Stimulated activated naive B cell treated with anti-CD40 and anti-IgM and Interleukin-4, amounts not matched to agents 10 μg/mL and 1 μg/mL and 100 μg/mL, for 72 hours (primary cell): ENCODE measurements at regions not wholly inside any gene's neighbourhood (a gene's known extent, or its start where the extent isn't known, plus 50 kb on each side); places are given as distances from the start of the nearest gene placed in this dataset.

ENCODE experiments used
- ATAC-seq, 2 donors: fragments of 150-1000 bp; cut with Tn5 transposase; replicated peaks; 2 replicates each; pipeline ENCODE4 v1.10.0; 2021; ENCODE audit warnings: moderate library complexity in 1 of 2
- DNase-seq: peaks from one replicate; pipeline ENCODE4 v3.0.0; 2021
- H3K27ac Mint-ChIP-seq: one replicate; pipeline ENCODE4 v1.8.0; 2022; ENCODE audit warnings: mild to moderate bottlenecking, mixed read lengths
- H3K27me3 Mint-ChIP-seq, 2 donors: one replicate each; pipeline ENCODE4 v1.8.0; 2022; ENCODE audit warnings: mixed read lengths in 2 of 2
- H3K36me3 Mint-ChIP-seq, 2 donors: one replicate each; pipeline ENCODE4 v1.8.0; 2022; ENCODE audit warnings: mixed read lengths in 2 of 2, mild to moderate bottlenecking in 1 of 2
- H3K4me1 Mint-ChIP-seq, 2 donors: one replicate each; pipeline ENCODE4 v1.8.0; 2022; ENCODE audit warnings: mixed read lengths in 2 of 2, mild to moderate bottlenecking in 1 of 2
- H3K4me3 Mint-ChIP-seq, 2 donors: one replicate each; pipeline ENCODE4 v1.8.0; 2022; ENCODE audit warnings: mild to moderate bottlenecking in 2 of 2, mixed read lengths in 2 of 2, moderate library complexity in 1 of 2
- H3K9me3 Mint-ChIP-seq, 2 donors: one replicate each; pipeline ENCODE4 v1.8.0; 2022; ENCODE audit warnings: mixed read lengths in 2 of 2, mild to moderate bottlenecking in 1 of 2

DNA sequence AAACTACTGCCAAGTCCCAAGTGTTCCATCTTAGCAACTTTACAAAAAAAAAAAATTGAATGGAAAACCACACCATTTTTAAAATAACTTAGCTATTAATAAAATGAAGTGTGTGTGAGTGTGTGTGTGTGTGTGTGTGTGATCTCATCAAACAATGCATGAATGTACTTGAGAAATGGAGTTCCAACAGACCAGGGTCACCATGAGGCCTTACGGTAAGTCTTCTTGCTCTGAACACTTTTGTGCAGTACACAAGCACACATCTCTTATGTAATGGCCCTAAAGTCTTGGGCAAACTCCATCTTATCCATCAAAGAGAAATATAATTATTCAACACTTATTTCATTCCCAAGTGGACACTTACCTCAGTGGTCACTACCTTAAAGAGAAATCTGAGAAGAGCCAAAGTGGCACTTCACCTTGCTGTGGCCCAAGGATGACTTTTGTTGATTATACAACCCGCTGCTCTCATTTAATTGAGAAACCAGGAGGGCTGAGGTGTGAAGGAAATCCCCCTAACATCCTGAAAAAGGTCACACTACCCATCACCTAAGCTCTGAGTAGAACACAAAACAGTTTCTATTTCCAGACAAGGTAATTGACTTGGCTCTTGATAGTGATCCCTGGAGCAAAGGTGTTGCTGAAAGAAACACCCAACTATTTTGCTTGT is 96.5 kb upstream of the PRDX4 start:
- no peak for ATAC-seq
- Mint-ChIP-seq H3K27ac (no peak overlapping the region), H3K4me3 (no peak overlapping the region), H3K27me3 (peaks cover 0 to 4% of the 10 kb centered on the region in 2 donors), H3K4me1 (no peaks in the 10 kb centered on the region), H3K9me3 (peaks cover 2 to 5% of the 10 kb centered on the region in 2 donors), H3K36me3 (no peaks in the 10 kb centered on the region)
- no peak for DNase-seq

GRCh38 chrX:23575281-23575680 is 92.0 kb upstream of the PRDX4 start:
- peaks cover 4% of the 10 kb centered on the region in 2 donors for H3K27me3 Mint-ChIP-seq
- H3K27ac Mint-ChIP-seq, result no peak overlapping the region
- DNase-seq, result no peak
- H3K36me3 Mint-ChIP-seq, result no peaks in the 10 kb centered on the region
- no peak for ATAC-seq
- H3K4me3 Mint-ChIP-seq, result no peak overlapping the region
- H3K9me3 Mint-ChIP-seq, result peaks cover 0 to 2% of the 10 kb centered on the region in 2 donors
- no peaks in the 10 kb centered on the region for H3K4me1 Mint-ChIP-seq

- Mint-ChIP-seq H3K27me3 (peaks cover 0 to 4% of the 10 kb centered on the region in 2 donors), H3K4me3 (no peak overlapping the region), H3K9me3 (peaks cover 0 to 2% of the 10 kb centered on the region in 2 donors), H3K4me1 (no peaks in the 10 kb centered on the region), H3K36me3 (no peaks in the 10 kb centered on the region), H3K27ac (no peak overlapping the region)
- no peak for ATAC-seq
- no peak for DNase-seq
Observed at GRCh38 chrX:23578079-23578478, 89.2 kb upstream of the PRDX4 start.

DNA sequence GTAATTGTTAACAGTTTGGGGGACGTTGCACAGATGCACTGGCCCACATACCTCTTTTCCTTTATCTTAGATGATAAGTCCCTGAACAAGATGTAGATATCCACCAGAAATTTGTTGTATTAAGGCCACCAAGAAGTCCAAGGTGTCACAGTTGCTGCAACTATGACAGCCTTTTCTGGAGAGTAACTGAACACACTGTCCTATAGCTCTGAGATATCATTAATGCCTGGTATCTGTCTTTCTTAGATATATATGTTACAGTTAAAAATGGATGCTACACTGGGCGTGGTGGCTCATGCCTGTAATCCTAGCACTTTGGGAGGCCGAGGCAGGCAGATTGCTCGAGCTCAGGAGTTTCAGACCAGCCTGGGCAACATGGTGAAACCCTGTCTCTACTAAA is 77.8 kb upstream of the PRDX4 start:
- ATAC-seq, result no peak
- Mint-ChIP-seq H3K4me1 (no peaks in the 10 kb centered on the region), H3K9me3 (no peaks in the 10 kb centered on the region), H3K27me3 (peaks cover 0 to 4% of the 10 kb centered on the region in 2 donors), H3K36me3 (no peaks in the 10 kb centered on the region), H3K27ac (no peak overlapping the region), H3K4me3 (no peak overlapping the region)
- no peak for DNase-seq

GRCh38 chrX:23592741-23593140 is 74.6 kb upstream of the PRDX4 start:
- DNase-seq, result no peak
- Mint-ChIP-seq H3K4me1 (no peaks in the 10 kb centered on the region), H3K27ac (no peak overlapping the region), H3K9me3 (no peaks in the 10 kb centered on the region), H3K4me3 (no peak overlapping the region), H3K27me3 (peaks cover 0 to 4% of the 10 kb centered on the region in 2 donors), H3K36me3 (no peaks in the 10 kb centered on the region)
- no peak for ATAC-seq

DNA sequence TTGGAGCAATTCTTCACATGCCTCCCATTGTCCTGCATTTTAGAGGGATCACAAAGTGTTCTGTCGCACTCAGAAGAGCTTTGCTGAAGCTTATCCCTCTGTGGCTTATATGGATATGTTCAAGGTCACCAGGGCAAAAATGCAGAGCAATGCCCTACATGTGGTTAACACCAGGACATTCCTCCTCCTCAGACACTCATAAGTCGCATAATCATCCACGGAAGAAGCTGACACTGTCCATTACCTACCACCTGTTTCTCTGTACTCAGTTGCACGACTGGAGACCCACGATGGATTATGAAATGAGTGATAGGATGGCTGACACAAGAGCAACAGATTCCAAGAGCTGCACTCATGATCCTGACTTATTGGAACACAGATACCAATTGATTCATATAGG is 68.7 kb upstream of the PRDX4 start:
- peaks cover 0 to 6% of the 10 kb centered on the region in 2 donors for H3K27me3 Mint-ChIP-seq
- no peaks in the 10 kb centered on the region for H3K4me1 Mint-ChIP-seq
- H3K9me3 Mint-ChIP-seq, result no peaks in the 10 kb centered on the region
- H3K4me3 Mint-ChIP-seq, result no peak overlapping the region
- no peak overlapping the region for H3K27ac Mint-ChIP-seq
- no peaks in the 10 kb centered on the region for H3K36me3 Mint-ChIP-seq
- DNase-seq (no peak), ATAC-seq (no peak)

DNA sequence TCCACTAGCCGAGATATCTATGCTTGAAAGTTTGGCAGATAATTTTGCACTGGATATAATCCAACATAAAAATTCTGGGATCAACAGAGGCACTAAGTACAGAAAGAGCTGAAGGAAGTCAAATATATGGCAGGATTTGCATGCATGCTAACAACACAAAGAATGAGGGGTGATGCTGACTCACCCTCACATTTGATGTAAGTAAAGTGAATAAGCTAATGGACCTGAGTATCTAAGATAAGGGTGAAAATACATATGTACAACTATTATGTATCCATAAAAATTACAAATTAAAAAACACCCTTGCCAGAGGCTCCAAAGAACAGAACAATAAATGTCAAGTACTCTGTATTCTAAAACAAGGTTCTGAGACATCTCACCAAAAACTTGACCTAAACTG is 63.8 kb upstream of the PRDX4 start:
- H3K27me3 Mint-ChIP-seq, result peaks cover 6 to 10% of the 10 kb centered on the region in 2 donors
- ATAC-seq, result no peak
- H3K4me1 Mint-ChIP-seq, result no peaks in the 10 kb centered on the region
- no peaks in the 10 kb centered on the region for H3K9me3 Mint-ChIP-seq
- no peak overlapping the region for H3K27ac Mint-ChIP-seq
- H3K36me3 Mint-ChIP-seq, result no peaks in the 10 kb centered on the region
- DNase-seq, result no peak
- H3K4me3 Mint-ChIP-seq, result no peak overlapping the region

DNA sequence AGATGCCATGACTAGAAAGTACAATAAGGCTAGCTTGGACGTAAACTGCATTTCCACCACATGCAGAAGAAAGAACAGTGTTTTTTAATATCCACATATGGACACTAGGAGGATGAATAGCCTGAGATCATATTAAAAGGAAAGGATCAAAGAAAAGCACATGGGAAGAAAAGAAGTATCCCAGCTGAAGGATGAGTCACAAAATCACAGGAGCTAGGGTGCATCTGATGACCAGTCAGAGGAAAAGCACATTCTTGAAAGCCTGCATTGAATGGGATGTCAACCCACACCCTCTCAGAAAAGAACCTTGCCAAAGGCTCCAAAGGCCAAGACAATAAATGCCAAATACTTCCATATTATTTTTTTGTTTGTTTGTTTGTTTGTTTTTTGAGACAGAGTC is 56.8 kb upstream of the PRDX4 start:
- Mint-ChIP-seq H3K27me3 (peaks cover 7 to 16% of the 10 kb centered on the region in 2 donors), H3K9me3 (no peaks in the 10 kb centered on the region), H3K4me3 (no peak overlapping the region), H3K36me3 (no peaks in the 10 kb centered on the region), H3K4me1 (peaks cover 0 to 2% of the 10 kb centered on the region in 2 donors), H3K27ac (no peak overlapping the region)
- DNase-seq, result no peak
- no peak for ATAC-seq

GRCh38 chrX:23612846-23613245 is 54.4 kb upstream of the PRDX4 start:
- H3K27me3 Mint-ChIP-seq, result peaks cover 7 to 11% of the 10 kb centered on the region in 2 donors
- ATAC-seq (no peak), DNase-seq (no peak)
- peaks cover 0 to 2% of the 10 kb centered on the region in 2 donors for H3K4me1 Mint-ChIP-seq
- no peak overlapping the region for H3K4me3 Mint-ChIP-seq
- no peak overlapping the region for H3K27ac Mint-ChIP-seq
- no peaks in the 10 kb centered on the region for H3K9me3 Mint-ChIP-seq
- no peaks in the 10 kb centered on the region for H3K36me3 Mint-ChIP-seq

GRCh38 chrX:23616361-23616760 is 50.9 kb upstream of the PRDX4 start:
- no peaks in the 10 kb centered on the region for H3K9me3 Mint-ChIP-seq
- no peak for ATAC-seq
- peaks cover 0 to 2% of the 10 kb centered on the region in 2 donors for H3K4me1 Mint-ChIP-seq
- peaks cover 0 to 6% of the 10 kb centered on the region in 2 donors for H3K27me3 Mint-ChIP-seq
- H3K36me3 Mint-ChIP-seq, result no peaks in the 10 kb centered on the region
- H3K4me3 Mint-ChIP-seq, result no peak overlapping the region
- no peak for DNase-seq
- H3K27ac Mint-ChIP-seq, result no peak overlapping the region
